SU-DHL-6 (cell line): ENCODE measurements at regions not wholly inside any gene's neighbourhood (a gene's known extent, or its start where the extent isn't known, plus 50 kb on each side); places are given as distances from the start of the nearest gene placed in this dataset.

Experiments used
- H2AFZ ChIP-seq: fragments of 200-600 bp; sonication (generic); 2 replicates; pipeline ENCODE4 v1.6.1; 2014; ENCODE audit warnings: low read depth, mild to moderate bottlenecking, moderate library complexity, mixed read lengths, antibody characterized with exemption, low read length; ENCODE audit not compliant: severe bottlenecking
- H3F3A ChIP-seq: fragments of 200-600 bp; shearing (Covaris generic); 2 replicates; pipeline ENCODE4 v1.6.0; 2016; ENCODE audit warnings: antibody characterized with exemption, mild to moderate bottlenecking; ENCODE audit not compliant: insufficient read depth
- H3K27ac ChIP-seq: fragments of 200-600 bp; sonication (generic); 2 replicates; pipeline ENCODE4 v1.5.1; 2016; ENCODE audit warnings: low read depth, mild to moderate bottlenecking, low read length, moderate library complexity, mixed read lengths
- H3K27me3 ChIP-seq: fragments of 200-600 bp; sonication (generic), shearing (Covaris generic); 2 replicates; pipeline ENCODE4 v1.6.0; 2014; ENCODE audit warnings: mild to moderate bottlenecking, low read length
- H3K36me3 ChIP-seq: fragments of 200-600 bp; sonication (generic); 2 replicates; pipeline ENCODE4 v1.6.1; 2014; ENCODE audit warnings: mild to moderate bottlenecking, low read length, mixed read lengths
- H3K4me2 ChIP-seq: fragments of 300-600, 200-600 bp; shearing (Covaris generic), sonication (generic); 2 replicates; pipeline ENCODE4 v1.6.0; 2014; ENCODE audit warnings: low read length, low read depth, mild to moderate bottlenecking; ENCODE audit not compliant: poor library complexity, severe bottlenecking
- H3K4me3 ChIP-seq: fragments of 200-600 bp; sonication (generic); 2 replicates; pipeline ENCODE4 v1.5.1; 2014; ENCODE audit warnings: antibody characterized with exemption, low read length, mild to moderate bottlenecking, mixed read lengths; ENCODE audit not compliant: insufficient read depth, poor library complexity, severe bottlenecking
- H3K79me2 ChIP-seq: fragments of 200-600 bp; sonication (generic); 2 replicates; pipeline ENCODE4 v1.6.1; 2014; ENCODE audit warnings: mild to moderate bottlenecking, low read length, moderate library complexity; ENCODE audit not compliant: insufficient read depth
- H3K9ac ChIP-seq: fragments of 200-600 bp; sonication (generic); 2 replicates; pipeline ENCODE4 v1.7.0; 2014; ENCODE audit warnings: mild to moderate bottlenecking, low read length
- H3K9me2 ChIP-seq: fragments of 200-600 bp; sonication (generic); replicated peaks from 2 replicates; pipeline ENCODE4 v1.6.1; 2014; ENCODE audit warnings: low read length; ENCODE audit not compliant: insufficient read depth
- H3K9me3 ChIP-seq: fragments of 200-600 bp; sonication (generic); 2 replicates; pipeline ENCODE4 v1.6.1; 2014; ENCODE audit warnings: low read length, mixed read lengths; ENCODE audit not compliant: insufficient read depth
- H4K20me1 ChIP-seq: fragments of 200-600 bp; sonication (generic); 2 replicates; pipeline ENCODE4 v1.6.1; 2014; ENCODE audit warnings: low read depth, mild to moderate bottlenecking, antibody characterized with exemption, low read length, moderate library complexity, mixed read lengths
- CTCF ChIP-seq: fragments of 200-600 bp; sonication (generic); IDR thresholded peaks from one replicate; pipeline ENCODE4 v1.5.1; 2017; ENCODE audit warnings: antibody characterized with exemption, mild to moderate bottlenecking, low read length, moderate library complexity; ENCODE audit not compliant: insufficient read depth, poor library complexity, severe bottlenecking
- EZH2phosphoT487 ChIP-seq: fragments of 200-600 bp; sonication (generic), shearing (Covaris generic); conservative IDR thresholded peaks from 2 replicates; pipeline ENCODE4 v1.6.1; 2018; ENCODE audit warnings: mild to moderate bottlenecking, antibody characterized with exemption, low read length, moderate library complexity, mixed read lengths

GRCh38 chr7:113199136-113199535 lies 80.8 kb upstream of the SMIM30 start:
- Histone ChIP-seq H2AFZ (no peak overlapping the region), H3F3A (no peaks in the 10 kb centered on the region), H3K4me3 (no peak overlapping the region), H3K27ac (no peak overlapping the region), H3K4me2 (no peak overlapping the region), H3K36me3 (no peaks in the 10 kb centered on the region), H3K27me3 (no peaks in the 10 kb centered on the region), H3K9ac (no peak overlapping the region), H3K9me2 (no peaks in the 10 kb centered on the region), H3K9me3 (no peaks in the 10 kb centered on the region), H4K20me1 (no peaks in the 10 kb centered on the region), H3K79me2 (no peaks in the 10 kb centered on the region)
- TF ChIP-seq EZH2phosphoT487 (no peak), CTCF (no peak)

- no peak overlapping the region for H3K4me2 ChIP-seq
- H4K20me1 ChIP-seq: no peaks in the 10 kb centered on the region
- H3K36me3 ChIP-seq: no peaks in the 10 kb centered on the region
- no peaks in the 10 kb centered on the region for H3K9me3 ChIP-seq
- no peak overlapping the region for H3K27ac ChIP-seq
- no peaks in the 10 kb centered on the region for H3F3A ChIP-seq
- no peaks in the 10 kb centered on the region for H3K9me2 ChIP-seq
- H2AFZ ChIP-seq: no peak overlapping the region
- TF ChIP-seq CTCF (no peak), EZH2phosphoT487 (no peak)
- no peaks in the 10 kb centered on the region for H3K27me3 ChIP-seq
- no peak overlapping the region for H3K4me3 ChIP-seq
- H3K9ac ChIP-seq: no peak overlapping the region
- no peaks in the 10 kb centered on the region for H3K79me2 ChIP-seq
These were observed 79.9 kb upstream of the SMIM30 start for GRCh38 chr7:113198226-113198625.

GRCh38 chr7:113197274-113197673 lies 78.9 kb upstream of the SMIM30 start:
- Histone ChIP-seq H4K20me1 (no peaks in the 10 kb centered on the region), H3K9me2 (no peaks in the 10 kb centered on the region), H3K9ac (no peak overlapping the region), H3K27me3 (no peaks in the 10 kb centered on the region), H3K4me3 (no peak overlapping the region), H3K9me3 (no peaks in the 10 kb centered on the region), H3F3A (no peaks in the 10 kb centered on the region), H2AFZ (no peak overlapping the region), H3K36me3 (no peaks in the 10 kb centered on the region), H3K27ac (no peak overlapping the region), H3K79me2 (no peaks in the 10 kb centered on the region), H3K4me2 (no peak overlapping the region)
- TF ChIP-seq EZH2phosphoT487 (no peak), CTCF (no peak)
